Neutrophil (primary cell): ENCODE measurements at regions not wholly inside any gene's neighbourhood (a gene's known extent, or its start where the extent isn't known, plus 50 kb on each side); places are given as distances from the start of the nearest gene placed in this dataset.

Experiments
- H3K27ac ChIP-seq: fragments of 200-600 bp; sonication (generic); 2 replicates; pipeline ENCODE4 v1.5.1; 2016; ENCODE audit warnings: mild to moderate bottlenecking, moderate library complexity
- H3K27me3 ChIP-seq: fragments of 200-600 bp; sonication (generic); 2 replicates; pipeline ENCODE4 v1.6.0; 2016; ENCODE audit warnings: mild to moderate bottlenecking
- H3K36me3 ChIP-seq: fragments of 200-600 bp; sonication (generic); 2 replicates; pipeline ENCODE4 v1.5.1; 2017
- H3K4me1 ChIP-seq, 2 experiments: fragments of 200-600 bp in 1 of 2; sonication (generic) in 1 of 2; 1 replicate in 1 of 2; 2 replicates in 1 of 2; pipeline versions ENCODE4 v1.5.1 to v1.6.1; 2013 to 2016; ENCODE audit warnings: low read depth in 1 of 2, low read length in 1 of 2, mild to moderate bottlenecking in 1 of 2, moderate library complexity in 1 of 2; ENCODE audit not compliant: control insufficient read depth in 1 of 2, insufficient read depth in 1 of 2
- H3K4me3 ChIP-seq, 2 experiments: fragments of 200-600 bp in 1 of 2; sonication (generic) in 1 of 2; 1 replicate in 1 of 2; 2 replicates in 1 of 2; pipeline ENCODE4 v1.5.1; 2013 to 2016; ENCODE audit warnings: low read depth in 1 of 2, low read length in 1 of 2, mild to moderate bottlenecking in 1 of 2, moderate library complexity in 1 of 2
- H3K9me3 ChIP-seq: fragments of 200-600 bp; sonication (generic); 2 replicates; pipeline ENCODE4 v1.5.1; 2016
- CTCF ChIP-seq: fragments of 200-600 bp; sonication (generic); IDR thresholded peaks from 2 replicates; pipeline ENCODE4 v1.5.1; 2016; ENCODE audit warnings: antibody characterized with exemption

- H3K36me3 ChIP-seq: no peaks in the 10 kb centered on the region
- H3K4me1 ChIP-seq: no peaks in the 10 kb centered on the region
- H3K9me3 ChIP-seq: no peaks in the 10 kb centered on the region
- no peak for TF ChIP-seq CTCF
- no peak overlapping the region for H3K4me3 ChIP-seq
- peaks cover 36% of the 10 kb centered on the region for H3K27me3 ChIP-seq
- no peak overlapping the region for H3K27ac ChIP-seq
Measured at GRCh38 chr4:129167640-129168260, 71.8 kb downstream of the C4orf33 start.

GRCh38 chr4:129172181-129172580, 76.2 kb downstream of the C4orf33 start:
- no peak for TF ChIP-seq CTCF
- no peak overlapping the region for H3K4me3 ChIP-seq
- peaks cover 24% of the 10 kb centered on the region for H3K27me3 ChIP-seq
- no peaks in the 10 kb centered on the region for H3K4me1 ChIP-seq
- no peak overlapping the region for H3K27ac ChIP-seq
- no peaks in the 10 kb centered on the region for H3K9me3 ChIP-seq
- H3K36me3 ChIP-seq: no peaks in the 10 kb centered on the region

GRCh38 chr4:129176864-129177263, 80.9 kb downstream of the C4orf33 start:
- Histone ChIP-seq H3K27me3 (no peaks in the 10 kb centered on the region), H3K27ac (no peak overlapping the region)
- no peak for TF ChIP-seq CTCF

GRCh38 chr4:129179276-129179675, 83.3 kb downstream of the C4orf33 start:
- Histone ChIP-seq H3K27me3 (no peaks in the 10 kb centered on the region), H3K36me3 (no peaks in the 10 kb centered on the region), H3K27ac (no peak overlapping the region), H3K9me3 (no peaks in the 10 kb centered on the region), H3K4me1 (no peaks in the 10 kb centered on the region), H3K4me3 (no peak overlapping the region)
- TF ChIP-seq CTCF: no peak

More at GRCh38 chr4:129176864-129177263, 80.9 kb downstream of the C4orf33 start:
- Histone ChIP-seq H3K4me1 (no peaks in the 10 kb centered on the region), H3K9me3 (no peaks in the 10 kb centered on the region), H3K4me3 (no peak overlapping the region), H3K36me3 (no peaks in the 10 kb centered on the region)

GRCh38 chr4:129189630-129190029, 93.7 kb downstream of the C4orf33 start:
- H3K36me3 ChIP-seq: no peaks in the 10 kb centered on the region

More at GRCh38 chr4:129189630-129190029, 93.7 kb downstream of the C4orf33 start:
- Histone ChIP-seq H3K9me3 (no peaks in the 10 kb centered on the region), H3K27ac (no peak overlapping the region), H3K27me3 (no peaks in the 10 kb centered on the region), H3K4me3 (no peak overlapping the region), H3K4me1 (no peaks in the 10 kb centered on the region)
- no peak for TF ChIP-seq CTCF
